SK-N-SH (cell line): ENCODE measurements at regions not wholly inside any gene's neighbourhood (a gene's known extent, or its start where the extent isn't known, plus 50 kb on each side); places are given as distances from the start of the nearest gene placed in this dataset.

Source experiments
- CTCF ChIA-PET: fragments of 300-600, 350-600 bp; formaldehyde crosslinking; extraction: SDS; loops from one replicate; lab custom pipeline; 2021; lab: Yijun Ruan, JAX
- POLR2A ChIA-PET: fragments of 350-600 bp; sonication (Branson Sonifier 250); formaldehyde crosslinking; extraction: SDS; loops from one replicate; lab custom pipeline; 2020; ENCODE audit warnings: antibody characterized with exemption, inconsistent platforms; lab: Yijun Ruan, JAX
- DNase-seq: peaks from one replicate; pipeline ENCODE4 v3.0.0; 2012
- H2AFZ ChIP-seq: fragments of 200-600 bp; sonication (generic); 2 replicates; pipeline ENCODE4 v1.8.1; 2016; ENCODE audit warnings: antibody characterized with exemption, mild to moderate bottlenecking, low read depth
- H3F3A ChIP-seq: fragments of 200-600 bp; sonication (generic); replicated peaks from 2 replicates; pipeline ENCODE3; 2016; ENCODE audit warnings: antibody characterized with exemption, mild to moderate bottlenecking; ENCODE audit not compliant: insufficient read depth
- H3K27ac ChIP-seq, 2 experiments: fragments of 200-500 bp in 1 of 2; fragments of 200-600 bp in 1 of 2; sonication (Bioruptor generic) in 1 of 2; sonication (generic), shearing (Covaris generic) in 1 of 2; 2 replicates each; pipeline versions ENCODE4 v1.5.1 to v1.6.1; 2014 to 2016; ENCODE audit warnings: low read depth in 2 of 2, inconsistent platforms in 1 of 2, low read length in 1 of 2, mild to moderate bottlenecking in 1 of 2, mixed read lengths in 1 of 2
- H3K27me3 ChIP-seq: fragments of 200-600 bp; sonication (generic), shearing (Covaris generic); 2 replicates; pipeline ENCODE4 v1.6.1; 2016; ENCODE audit warnings: mixed run types; ENCODE audit not compliant: insufficient read depth
- H3K36me3 ChIP-seq, 2 experiments: fragments of 200-500 bp in 1 of 2; fragments of 200-600 bp in 1 of 2; sonication (Bioruptor generic) in 1 of 2; sonication (generic) in 1 of 2; replicated peaks in 1 of 2; 2 replicates each; pipeline versions ENCODE3 to v1.5.1; 2014 to 2016; ENCODE audit warnings: low read length in 1 of 2, mild to moderate bottlenecking in 1 of 2; ENCODE audit not compliant: insufficient read depth in 2 of 2, control insufficient read depth in 1 of 2
- H3K4me1 ChIP-seq, 2 experiments: fragments of 200-500 bp in 1 of 2; fragments of 200-600 bp in 1 of 2; sonication (Bioruptor generic) in 1 of 2; sonication (generic), shearing (Covaris generic) in 1 of 2; 2 replicates each; pipeline versions ENCODE4 v1.5.1 to v1.6.1; 2014 to 2016; ENCODE audit warnings: low read depth in 1 of 2, low read length in 1 of 2, mixed run types in 1 of 2; ENCODE audit not compliant: insufficient read depth in 2 of 2, control insufficient read depth in 1 of 2
- H3K4me2 ChIP-seq: fragments of 200-600 bp; sonication (generic), shearing (Covaris generic); 2 replicates; pipeline ENCODE4 v1.6.1; 2017; ENCODE audit warnings: mixed run types
- H3K4me3 ChIP-seq, 2 experiments: fragments of 200-500 bp in 1 of 2; fragments of 200-600 bp in 1 of 2; sonication (Bioruptor generic) in 1 of 2; sonication (generic), shearing (Covaris generic) in 1 of 2; 2 replicates each; pipeline versions ENCODE4 v1.5.1 to v1.8.1; 2014 to 2016; ENCODE audit warnings: low read depth in 2 of 2, inconsistent platforms in 1 of 2, low read length in 1 of 2, mild to moderate bottlenecking in 1 of 2, mixed read lengths in 1 of 2, moderate library complexity in 1 of 2
- H3K79me2 ChIP-seq: fragments of 200-600 bp; sonication (generic); 2 replicates; pipeline ENCODE4 v1.8.1; 2017; ENCODE audit warnings: mild to moderate bottlenecking; ENCODE audit not compliant: insufficient read depth
- H3K9ac ChIP-seq: fragments of 200-600 bp; sonication (generic); 2 replicates; pipeline ENCODE4 v1.6.1; 2017; ENCODE audit warnings: mixed run types
- H3K9me2 ChIP-seq: fragments of 200-600 bp; sonication (generic); 2 replicates; pipeline ENCODE4 v1.6.1; 2017; ENCODE audit warnings: mixed run types
- H3K9me3 ChIP-seq: fragments of 200-600 bp; sonication (generic); 2 replicates; pipeline ENCODE4 v1.6.1; 2017; ENCODE audit warnings: mixed run types, mild to moderate bottlenecking, moderate library complexity
- H4K20me1 ChIP-seq: fragments of 200-600 bp; sonication (generic); 2 replicates; pipeline ENCODE4 v1.6.1; 2017; ENCODE audit warnings: mild to moderate bottlenecking, mixed run types; ENCODE audit not compliant: insufficient read depth
- EZH2phosphoT487 ChIP-seq: fragments of 200-600 bp; sonication (generic); IDR thresholded peaks from 2 replicates; pipeline ENCODE4 v1.6.1; 2017; ENCODE audit warnings: low read depth, mixed run types, mild to moderate bottlenecking, antibody characterized with exemption, moderate library complexity, borderline replicate concordance
- FOSL2 ChIP-seq: IDR thresholded peaks from 2 replicates; pipeline ENCODE4 v1.4.0; 2012; ENCODE audit warnings: low read depth, mild to moderate bottlenecking, moderate library complexity, borderline replicate concordance
- NFIC ChIP-seq: IDR thresholded peaks from 2 replicates; pipeline ENCODE4 v1.4.0; 2012; ENCODE audit warnings: borderline replicate concordance
- NRF1 ChIP-seq: IDR thresholded peaks from 2 replicates; pipeline ENCODE4 v1.6.1; 2012; ENCODE audit warnings: low read depth, mild to moderate bottlenecking, low read length
- POLR2AphosphoS5 ChIP-seq: IDR thresholded peaks from 2 replicates; pipeline ENCODE4 v1.6.1; 2012; ENCODE audit warnings: low read depth, low read length
- WGBS: methylation state at CpG from one replicate; pipeline ENCODE4 v1.1.6; 2017; ENCODE audit warnings: low lambda C conversion rate; 5-methylcytosine and 5-hydroxymethylcytosine counted together
- TF ChIP-seq, protein P1 (sequence below): IDR thresholded peaks from 2 replicates; pipeline ENCODE4 v1.4.0; 2012; ENCODE audit warnings: low read depth, borderline replicate concordance
- TF ChIP-seq, protein P2 (sequence below): fragments of 150-350 bp; IDR thresholded peaks from 2 replicates; pipeline ENCODE4 v1.6.1; 2017; ENCODE audit warnings: antibody characterized with exemption, low read length, low read depth, borderline replicate concordance
- TF ChIP-seq, protein P3 (sequence below): IDR thresholded peaks from 2 replicates; pipeline ENCODE4; 2012
- TF ChIP-seq, protein P4 (sequence below): IDR thresholded peaks from 2 replicates; pipeline ENCODE4 v1.6.1; 2012; ENCODE audit warnings: mild to moderate bottlenecking, low read depth, low read length, moderate library complexity
- TF ChIP-seq, protein P5 (sequence below): IDR thresholded peaks from 2 replicates; pipeline ENCODE4 v1.4.0; 2012; ENCODE audit warnings: low read depth, borderline replicate concordance
- TF ChIP-seq, protein P6 (sequence below): fragments of 200-600 bp; sonication (generic); IDR thresholded peaks from 2 replicates; pipeline ENCODE4 v1.6.1; 2017; ENCODE audit warnings: antibody characterized with exemption, mild to moderate bottlenecking, moderate library complexity

DNA sequence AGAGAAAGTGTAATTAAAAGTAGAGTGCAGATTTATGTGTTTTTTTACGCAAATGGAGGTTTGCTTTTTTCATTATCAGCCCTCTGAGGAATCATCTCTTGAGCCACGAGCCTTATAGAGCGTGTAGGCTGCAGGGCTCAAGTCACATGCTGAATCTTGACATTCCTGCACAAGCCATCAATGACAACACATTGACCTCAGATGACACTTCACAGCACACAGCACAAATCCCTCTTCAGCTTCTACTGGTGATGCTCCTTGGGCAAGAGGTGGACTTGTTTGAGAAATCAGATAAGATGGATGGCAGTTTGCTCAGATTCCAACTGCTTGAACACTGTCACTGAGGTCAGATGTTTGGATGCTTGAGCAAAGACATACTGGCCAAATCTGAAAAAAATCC, 250.6 kb downstream of the SNCA start:
- H3K4me2 ChIP-seq, result no peak overlapping the region
- WGBS, result 50% methylated on average over 3 of the region's 3 CpGs
- ChIA-PET POLR2A (no interaction called here), CTCF (interaction anchor here (0.6 to 1.3 kb wide), 4 partner anchors 12 to 316 kb away, joined by 3 to 4 read pairs (median 4); no protein-coding TSS in a partner anchor)
- H3K79me2 ChIP-seq, result no peaks in the 10 kb centered on the region
- no peaks in the 10 kb centered on the region for H4K20me1 ChIP-seq
- no peaks in the 10 kb centered on the region for H3K9me3 ChIP-seq
- no peaks in the 10 kb centered on the region; a peak in 1 of 4 replicates for H3K4me1 ChIP-seq
- H3K36me3 ChIP-seq, result no peaks in the 10 kb centered on the region
- no peaks in the 10 kb centered on the region for H3K9me2 ChIP-seq
- H2AFZ ChIP-seq, result no peak overlapping the region
- no peak overlapping the region for H3K9ac ChIP-seq
- no peak for DNase-seq
- no peak overlapping the region for H3K4me3 ChIP-seq
- TF ChIP-seq, protein P1, sequence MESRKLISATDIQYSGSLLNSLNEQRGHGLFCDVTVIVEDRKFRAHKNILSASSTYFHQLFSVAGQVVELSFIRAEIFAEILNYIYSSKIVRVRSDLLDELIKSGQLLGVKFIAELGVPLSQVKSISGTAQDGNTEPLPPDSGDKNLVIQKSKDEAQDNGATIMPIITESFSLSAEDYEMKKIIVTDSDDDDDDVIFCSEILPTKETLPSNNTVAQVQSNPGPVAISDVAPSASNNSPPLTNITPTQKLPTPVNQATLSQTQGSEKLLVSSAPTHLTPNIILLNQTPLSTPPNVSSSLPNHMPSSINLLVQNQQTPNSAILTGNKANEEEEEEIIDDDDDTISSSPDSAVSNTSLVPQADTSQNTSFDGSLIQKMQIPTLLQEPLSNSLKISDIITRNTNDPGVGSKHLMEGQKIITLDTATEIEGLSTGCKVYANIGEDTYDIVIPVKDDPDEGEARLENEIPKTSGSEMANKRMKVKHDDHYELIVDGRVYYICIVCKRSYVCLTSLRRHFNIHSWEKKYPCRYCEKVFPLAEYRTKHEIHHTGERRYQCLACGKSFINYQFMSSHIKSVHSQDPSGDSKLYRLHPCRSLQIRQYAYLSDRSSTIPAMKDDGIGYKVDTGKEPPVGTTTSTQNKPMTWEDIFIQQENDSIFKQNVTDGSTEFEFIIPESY, result no peak
- TF ChIP-seq NFIC, result no peak
- TF ChIP-seq, protein P2, sequence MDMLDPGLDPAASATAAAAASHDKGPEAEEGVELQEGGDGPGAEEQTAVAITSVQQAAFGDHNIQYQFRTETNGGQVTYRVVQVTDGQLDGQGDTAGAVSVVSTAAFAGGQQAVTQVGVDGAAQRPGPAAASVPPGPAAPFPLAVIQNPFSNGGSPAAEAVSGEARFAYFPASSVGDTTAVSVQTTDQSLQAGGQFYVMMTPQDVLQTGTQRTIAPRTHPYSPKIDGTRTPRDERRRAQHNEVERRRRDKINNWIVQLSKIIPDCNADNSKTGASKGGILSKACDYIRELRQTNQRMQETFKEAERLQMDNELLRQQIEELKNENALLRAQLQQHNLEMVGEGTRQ, result no peak
- no peak for TF ChIP-seq POLR2AphosphoS5
- TF ChIP-seq, protein P3, sequence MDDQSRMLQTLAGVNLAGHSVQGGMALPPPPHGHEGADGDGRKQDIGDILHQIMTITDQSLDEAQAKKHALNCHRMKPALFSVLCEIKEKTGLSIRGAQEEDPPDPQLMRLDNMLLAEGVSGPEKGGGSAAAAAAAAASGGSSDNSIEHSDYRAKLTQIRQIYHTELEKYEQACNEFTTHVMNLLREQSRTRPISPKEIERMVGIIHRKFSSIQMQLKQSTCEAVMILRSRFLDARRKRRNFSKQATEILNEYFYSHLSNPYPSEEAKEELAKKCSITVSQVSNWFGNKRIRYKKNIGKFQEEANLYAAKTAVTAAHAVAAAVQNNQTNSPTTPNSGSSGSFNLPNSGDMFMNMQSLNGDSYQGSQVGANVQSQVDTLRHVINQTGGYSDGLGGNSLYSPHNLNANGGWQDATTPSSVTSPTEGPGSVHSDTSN, result no peak
- TF ChIP-seq, protein P4, sequence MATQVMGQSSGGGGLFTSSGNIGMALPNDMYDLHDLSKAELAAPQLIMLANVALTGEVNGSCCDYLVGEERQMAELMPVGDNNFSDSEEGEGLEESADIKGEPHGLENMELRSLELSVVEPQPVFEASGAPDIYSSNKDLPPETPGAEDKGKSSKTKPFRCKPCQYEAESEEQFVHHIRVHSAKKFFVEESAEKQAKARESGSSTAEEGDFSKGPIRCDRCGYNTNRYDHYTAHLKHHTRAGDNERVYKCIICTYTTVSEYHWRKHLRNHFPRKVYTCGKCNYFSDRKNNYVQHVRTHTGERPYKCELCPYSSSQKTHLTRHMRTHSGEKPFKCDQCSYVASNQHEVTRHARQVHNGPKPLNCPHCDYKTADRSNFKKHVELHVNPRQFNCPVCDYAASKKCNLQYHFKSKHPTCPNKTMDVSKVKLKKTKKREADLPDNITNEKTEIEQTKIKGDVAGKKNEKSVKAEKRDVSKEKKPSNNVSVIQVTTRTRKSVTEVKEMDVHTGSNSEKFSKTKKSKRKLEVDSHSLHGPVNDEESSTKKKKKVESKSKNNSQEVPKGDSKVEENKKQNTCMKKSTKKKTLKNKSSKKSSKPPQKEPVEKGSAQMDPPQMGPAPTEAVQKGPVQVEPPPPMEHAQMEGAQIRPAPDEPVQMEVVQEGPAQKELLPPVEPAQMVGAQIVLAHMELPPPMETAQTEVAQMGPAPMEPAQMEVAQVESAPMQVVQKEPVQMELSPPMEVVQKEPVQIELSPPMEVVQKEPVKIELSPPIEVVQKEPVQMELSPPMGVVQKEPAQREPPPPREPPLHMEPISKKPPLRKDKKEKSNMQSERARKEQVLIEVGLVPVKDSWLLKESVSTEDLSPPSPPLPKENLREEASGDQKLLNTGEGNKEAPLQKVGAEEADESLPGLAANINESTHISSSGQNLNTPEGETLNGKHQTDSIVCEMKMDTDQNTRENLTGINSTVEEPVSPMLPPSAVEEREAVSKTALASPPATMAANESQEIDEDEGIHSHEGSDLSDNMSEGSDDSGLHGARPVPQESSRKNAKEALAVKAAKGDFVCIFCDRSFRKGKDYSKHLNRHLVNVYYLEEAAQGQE, result no peak
- H3F3A ChIP-seq, result no peaks in the 10 kb centered on the region
- H3K27ac ChIP-seq, result no peak overlapping the region
- H3K27me3 ChIP-seq, result no peaks in the 10 kb centered on the region

DNA sequence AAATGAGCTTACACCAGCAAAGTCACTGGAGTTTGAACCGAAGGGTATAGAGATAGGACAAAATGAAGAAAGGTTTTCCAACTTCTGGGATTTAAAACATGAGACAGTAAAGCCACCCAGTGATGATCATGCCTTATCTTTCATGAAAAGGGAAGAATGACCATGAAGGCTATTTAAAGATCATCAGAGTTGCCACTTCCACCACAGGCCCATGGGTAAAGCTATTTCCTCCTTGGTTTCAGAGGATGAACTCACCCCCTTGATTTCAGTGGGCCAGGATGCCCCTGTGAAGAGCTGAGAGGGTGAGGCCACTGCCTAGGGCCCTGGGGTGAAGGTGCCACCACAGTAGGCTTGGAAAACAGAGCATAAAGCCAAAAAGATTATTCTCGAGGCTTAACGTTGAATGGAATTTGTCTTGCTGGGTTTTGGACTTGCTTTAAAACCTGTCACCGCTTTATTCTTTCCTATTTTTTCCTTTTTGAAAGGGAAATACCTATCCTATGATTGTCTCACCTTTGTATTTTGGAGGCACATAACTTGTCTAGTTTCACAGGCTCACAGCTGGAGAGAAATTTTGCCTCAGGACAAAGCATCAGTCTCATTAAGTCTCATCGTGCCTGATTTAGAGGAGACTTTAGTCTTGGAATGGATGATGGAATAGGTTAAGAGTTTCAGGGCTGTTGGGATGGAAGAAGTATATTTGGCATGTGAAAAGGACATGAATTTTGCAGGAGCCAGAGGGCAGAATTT, 254.0 kb downstream of the SNCA start:
- ChIA-PET POLR2A (no interaction called here), CTCF (interaction anchor here (1.2 kb wide), 1 partner anchor 286 kb away, joined by 3 read pairs; no protein-coding TSS in a partner anchor)
- H3K4me2 ChIP-seq, result no peak overlapping the region
- H3K4me1 ChIP-seq, result no peaks in the 10 kb centered on the region; a peak in 1 of 4 replicates
- DNase-seq, result no peak
- H3K9me2 ChIP-seq, result no peaks in the 10 kb centered on the region
- H3K79me2 ChIP-seq, result no peaks in the 10 kb centered on the region
- no peaks in the 10 kb centered on the region for H4K20me1 ChIP-seq
- no peak overlapping the region for H3K9ac ChIP-seq
- no peaks in the 10 kb centered on the region for H3K36me3 ChIP-seq
- H3K27ac ChIP-seq, result no peak overlapping the region
- 62% methylated on average over 5 of the region's 5 CpGs for WGBS
- no peak overlapping the region for H3K4me3 ChIP-seq
- H3K27me3 ChIP-seq, result no peaks in the 10 kb centered on the region
- no peaks in the 10 kb centered on the region for H3F3A ChIP-seq
- no peaks in the 10 kb centered on the region for H3K9me3 ChIP-seq
- no peak overlapping the region for H2AFZ ChIP-seq
- TF ChIP-seq EZH2phosphoT487, result no peak
- no peak for TF ChIP-seq FOSL2
- TF ChIP-seq, protein P1, result no peak
- TF ChIP-seq, protein P5, sequence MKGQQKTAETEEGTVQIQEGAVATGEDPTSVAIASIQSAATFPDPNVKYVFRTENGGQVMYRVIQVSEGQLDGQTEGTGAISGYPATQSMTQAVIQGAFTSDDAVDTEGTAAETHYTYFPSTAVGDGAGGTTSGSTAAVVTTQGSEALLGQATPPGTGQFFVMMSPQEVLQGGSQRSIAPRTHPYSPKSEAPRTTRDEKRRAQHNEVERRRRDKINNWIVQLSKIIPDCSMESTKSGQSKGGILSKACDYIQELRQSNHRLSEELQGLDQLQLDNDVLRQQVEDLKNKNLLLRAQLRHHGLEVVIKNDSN, result no peak
- TF ChIP-seq, protein P6, sequence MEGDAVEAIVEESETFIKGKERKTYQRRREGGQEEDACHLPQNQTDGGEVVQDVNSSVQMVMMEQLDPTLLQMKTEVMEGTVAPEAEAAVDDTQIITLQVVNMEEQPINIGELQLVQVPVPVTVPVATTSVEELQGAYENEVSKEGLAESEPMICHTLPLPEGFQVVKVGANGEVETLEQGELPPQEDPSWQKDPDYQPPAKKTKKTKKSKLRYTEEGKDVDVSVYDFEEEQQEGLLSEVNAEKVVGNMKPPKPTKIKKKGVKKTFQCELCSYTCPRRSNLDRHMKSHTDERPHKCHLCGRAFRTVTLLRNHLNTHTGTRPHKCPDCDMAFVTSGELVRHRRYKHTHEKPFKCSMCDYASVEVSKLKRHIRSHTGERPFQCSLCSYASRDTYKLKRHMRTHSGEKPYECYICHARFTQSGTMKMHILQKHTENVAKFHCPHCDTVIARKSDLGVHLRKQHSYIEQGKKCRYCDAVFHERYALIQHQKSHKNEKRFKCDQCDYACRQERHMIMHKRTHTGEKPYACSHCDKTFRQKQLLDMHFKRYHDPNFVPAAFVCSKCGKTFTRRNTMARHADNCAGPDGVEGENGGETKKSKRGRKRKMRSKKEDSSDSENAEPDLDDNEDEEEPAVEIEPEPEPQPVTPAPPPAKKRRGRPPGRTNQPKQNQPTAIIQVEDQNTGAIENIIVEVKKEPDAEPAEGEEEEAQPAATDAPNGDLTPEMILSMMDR, result no peak
- no peak for TF ChIP-seq NRF1
